Cardiac septum (tissue), 1 donor: ENCODE measurements at regions not wholly inside any gene's neighbourhood (a gene's known extent, or its start where the extent isn't known, plus 50 kb on each side); places are given as distances from the start of the nearest gene placed in this dataset.
"Not testable (repeated sequence)": the region's sequence is repeated elsewhere in the genome, so short reads cannot be mapped to it uniquely, and the experiment has no call there.

Experiments used
- DNase-seq: peaks from one replicate; pipeline ENCODE4 v3.0.0-alpha.2; 2020; ENCODE audit warnings: low spot score
- intact Hi-C: fragments of 100-400 bp; cut with DNase I; formaldehyde crosslinking; loops from one replicate; pipeline ENCODE4 v1.14.0; 2022
- donor health status: DM: no; HTN: no; CAD: no.

GRCh38 chr3:197378985-197379718 lies 80.7 kb upstream of the DLG1 start:
- no peak for DNase-seq
- intact Hi-C loops = no loop called here

GRCh38 chr3:197376735-197377555 lies 78.5 kb upstream of the DLG1 start:
- DNase-seq = no peak
- intact Hi-C loops = no loop called here

- no peak for DNase-seq
- intact Hi-C loops = no loop called here
Observed at GRCh38 chr3:197376020-197376419, 77.6 kb upstream of the DLG1 start.

GRCh38 chr3:197375001-197375441 lies 76.6 kb upstream of the DLG1 start:
- intact Hi-C loops = no loop called here
- DNase-seq = no peak

- DNase-seq = no peak
- intact Hi-C loops = no loop called here
Observed at GRCh38 chr3:197373096-197373495, 74.7 kb upstream of the DLG1 start.

- no peak for DNase-seq
Observed at GRCh38 chr3:197372047-197372661, 73.7 kb upstream of the DLG1 start.

GRCh38 chr3:197371591-197372046 lies 73.2 kb upstream of the DLG1 start:
- DNase-seq = no peak
- intact Hi-C loops = no loop called here

More at GRCh38 chr3:197372047-197372661, 73.7 kb upstream of the DLG1 start:
- intact Hi-C loops = no loop called here

- intact Hi-C loops = no loop called here
- no peak for DNase-seq
Observed at GRCh38 chr3:197369545-197369944, 71.1 kb upstream of the DLG1 start.

GRCh38 chr3:197368821-197369220 lies 70.4 kb upstream of the DLG1 start:
- intact Hi-C loops = no loop called here
- DNase-seq = no peak

- no peak for DNase-seq
- intact Hi-C loops = no loop called here
Observed at GRCh38 chr3:197368330-197368729, 69.9 kb upstream of the DLG1 start.

GRCh38 chr3:197367081-197367780 lies 68.8 kb upstream of the DLG1 start:
- intact Hi-C loops = no loop called here
- DNase-seq = no peak

GRCh38 chr3:197366301-197367044 lies 68.1 kb upstream of the DLG1 start:
- intact Hi-C loops = no loop called here
- DNase-seq = no peak

GRCh38 chr3:197365586-197365985 lies 67.2 kb upstream of the DLG1 start:
- intact Hi-C loops = no loop called here
- no peak for DNase-seq

GRCh38 chr3:197364410-197365071 lies 66.1 kb upstream of the DLG1 start:
- intact Hi-C loops = no loop called here
- no peak for DNase-seq

- intact Hi-C loops = no loop called here
- DNase-seq = no peak
Observed at GRCh38 chr3:197363553-197364409, 65.4 kb upstream of the DLG1 start.

- no peak for DNase-seq
- intact Hi-C loops = no loop called here
Observed at GRCh38 chr3:197362081-197362480, 63.7 kb upstream of the DLG1 start.

- DNase-seq, intact Hi-C loops: not testable (repeated sequence)
Observed at GRCh38 chr3:197360095-197360494, 61.7 kb upstream of the DLG1 start.

- intact Hi-C loops, DNase-seq: not testable (repeated sequence)
Observed at GRCh38 chr3:197359476-197359875, 61.1 kb upstream of the DLG1 start.
